ENCODE measurements at regions not wholly inside any gene's neighbourhood (a gene's known extent, or its start where the extent isn't known, plus 50 kb on each side); places are given as distances from the start of the nearest gene placed in this dataset.
"Not testable (repeated sequence)": the region's sequence is repeated elsewhere in the genome, so short reads cannot be mapped to it uniquely, and the experiment has no call there.

DNA sequence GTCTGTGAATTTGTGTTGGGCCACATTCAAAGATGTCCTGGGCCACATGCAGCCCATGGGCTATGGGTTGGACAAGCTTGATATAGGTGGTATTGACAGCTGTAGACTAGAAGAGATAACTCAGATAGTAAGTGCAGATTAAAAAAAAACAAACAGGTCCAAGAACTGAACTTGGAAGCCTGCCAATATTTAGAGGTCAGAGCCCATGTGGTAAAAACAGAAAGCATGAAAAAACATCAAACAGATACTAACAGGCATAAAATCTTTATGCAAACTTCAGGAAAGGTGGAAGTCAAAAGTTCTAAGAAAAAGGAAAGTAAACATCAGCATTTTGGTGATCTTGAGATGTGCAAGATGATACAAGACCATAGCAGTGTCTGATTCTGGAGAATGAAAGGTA is 155.1 kb upstream of the NR4A3 start:
- TF ChIP-seq, protein P1, sequence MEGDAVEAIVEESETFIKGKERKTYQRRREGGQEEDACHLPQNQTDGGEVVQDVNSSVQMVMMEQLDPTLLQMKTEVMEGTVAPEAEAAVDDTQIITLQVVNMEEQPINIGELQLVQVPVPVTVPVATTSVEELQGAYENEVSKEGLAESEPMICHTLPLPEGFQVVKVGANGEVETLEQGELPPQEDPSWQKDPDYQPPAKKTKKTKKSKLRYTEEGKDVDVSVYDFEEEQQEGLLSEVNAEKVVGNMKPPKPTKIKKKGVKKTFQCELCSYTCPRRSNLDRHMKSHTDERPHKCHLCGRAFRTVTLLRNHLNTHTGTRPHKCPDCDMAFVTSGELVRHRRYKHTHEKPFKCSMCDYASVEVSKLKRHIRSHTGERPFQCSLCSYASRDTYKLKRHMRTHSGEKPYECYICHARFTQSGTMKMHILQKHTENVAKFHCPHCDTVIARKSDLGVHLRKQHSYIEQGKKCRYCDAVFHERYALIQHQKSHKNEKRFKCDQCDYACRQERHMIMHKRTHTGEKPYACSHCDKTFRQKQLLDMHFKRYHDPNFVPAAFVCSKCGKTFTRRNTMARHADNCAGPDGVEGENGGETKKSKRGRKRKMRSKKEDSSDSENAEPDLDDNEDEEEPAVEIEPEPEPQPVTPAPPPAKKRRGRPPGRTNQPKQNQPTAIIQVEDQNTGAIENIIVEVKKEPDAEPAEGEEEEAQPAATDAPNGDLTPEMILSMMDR (IDR thresholded peaks at IDR 0.05; ENCODE audit: insufficient read depth, low read length) = no peak
- H3K4me3 ChIP-seq (ENCODE audit: low read depth, low read length) = no peak overlapping the region
- no peak for DNase-seq (ENCODE audit: low read depth)

DNA sequence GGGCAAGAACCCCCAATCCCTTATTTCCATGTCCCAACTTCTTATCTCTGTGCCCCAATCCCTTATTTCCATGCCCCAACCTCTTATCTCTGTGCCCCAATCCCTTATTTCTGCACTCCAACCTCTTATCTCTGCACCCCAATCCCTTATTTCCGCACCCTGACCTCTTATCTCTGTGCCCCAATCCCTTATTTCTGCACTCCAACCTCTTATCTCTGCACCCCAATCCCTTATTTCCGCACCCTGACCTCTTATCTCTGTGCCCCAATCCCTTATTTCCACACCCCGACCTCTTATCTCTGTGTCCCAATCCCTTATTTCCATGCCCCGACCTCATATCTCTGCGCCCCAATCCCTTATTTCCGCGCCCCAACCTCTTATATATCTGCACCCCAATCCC is 150.8 kb upstream of the NR4A3 start:
- not testable (repeated sequence) for DNase-seq (ENCODE audit: low read depth)

DNA sequence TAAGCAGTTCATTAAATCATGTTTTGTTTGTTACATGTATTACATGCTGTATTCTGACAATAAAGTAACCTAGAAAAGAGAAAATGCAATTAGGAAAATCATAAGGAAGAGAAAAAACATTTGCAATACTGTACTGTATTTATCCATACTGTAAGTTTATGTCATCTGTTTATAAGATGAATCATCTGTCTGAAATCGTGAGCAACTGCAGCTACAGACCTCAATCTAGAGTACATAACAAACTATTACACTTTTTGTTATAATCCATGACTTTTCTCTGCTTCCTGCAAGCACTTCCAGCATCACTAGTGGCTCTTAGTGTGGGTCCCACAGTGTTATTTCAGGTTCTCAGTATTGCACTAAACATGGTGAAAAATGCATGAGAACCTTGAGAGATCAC is 144.4 kb upstream of the NR4A3 start:
- H3K4me3 ChIP-seq (ENCODE audit: low read depth, low read length) = no peak overlapping the region
- TF ChIP-seq, protein P1 (IDR thresholded peaks at IDR 0.05; ENCODE audit: insufficient read depth, low read length) = no peak
- DNase-seq (ENCODE audit: low read depth) = no peak

More for the DNA sequence above, 150.8 kb upstream of the NR4A3 start:
- H3K4me3 ChIP-seq (ENCODE audit: low read depth, low read length) = not testable (repeated sequence)

DNA sequence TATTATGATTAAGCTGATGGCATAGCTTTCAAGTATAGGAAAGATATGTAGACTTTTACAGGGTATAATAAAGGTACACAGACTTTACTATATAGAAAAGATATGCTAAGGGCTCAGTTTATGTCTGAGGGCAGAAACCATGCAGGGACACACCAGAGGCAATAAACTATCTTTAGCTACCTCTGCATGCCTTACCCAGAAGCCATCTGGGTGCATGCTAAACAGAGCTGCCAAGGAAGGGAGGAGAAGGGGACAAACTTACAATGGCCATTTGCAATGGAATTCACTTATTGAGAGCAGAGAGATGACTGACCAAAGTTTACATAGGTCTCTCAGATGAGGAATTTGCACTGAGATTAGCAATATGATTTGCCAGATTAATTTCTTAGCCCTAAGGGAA is 143.1 kb upstream of the NR4A3 start:
- no peak for DNase-seq (ENCODE audit: low read depth)
- no peak overlapping the region for H3K4me3 ChIP-seq (ENCODE audit: low read depth, low read length)
- TF ChIP-seq, protein P1 (IDR thresholded peaks at IDR 0.05; ENCODE audit: insufficient read depth, low read length) = no peak

DNA sequence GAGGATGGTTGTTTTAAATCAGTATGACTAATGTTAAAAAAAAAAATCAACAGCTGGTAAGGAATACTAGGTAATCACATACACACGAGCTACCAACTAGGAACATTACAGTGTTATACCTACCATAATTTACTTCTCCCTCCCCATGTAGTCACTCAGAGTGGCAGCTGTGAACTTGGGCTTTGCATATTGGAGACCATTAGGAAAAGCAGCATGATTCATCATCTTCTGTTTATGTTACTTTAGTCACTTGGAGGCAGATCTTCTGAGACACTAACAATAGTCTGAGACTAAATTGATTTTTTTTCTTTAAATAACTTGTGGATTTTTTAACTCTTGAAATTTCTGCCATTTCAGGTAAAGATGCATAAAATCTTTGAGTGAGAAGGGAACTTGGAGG is 141.5 kb upstream of the NR4A3 start:
- peak; percentile 31 for DNase-seq (ENCODE audit: low read depth)
- TF ChIP-seq, protein P1 (IDR thresholded peaks at IDR 0.05; ENCODE audit: insufficient read depth, low read length) = no peak
- no peak overlapping the region for H3K4me3 ChIP-seq (ENCODE audit: low read depth, low read length)

DNA sequence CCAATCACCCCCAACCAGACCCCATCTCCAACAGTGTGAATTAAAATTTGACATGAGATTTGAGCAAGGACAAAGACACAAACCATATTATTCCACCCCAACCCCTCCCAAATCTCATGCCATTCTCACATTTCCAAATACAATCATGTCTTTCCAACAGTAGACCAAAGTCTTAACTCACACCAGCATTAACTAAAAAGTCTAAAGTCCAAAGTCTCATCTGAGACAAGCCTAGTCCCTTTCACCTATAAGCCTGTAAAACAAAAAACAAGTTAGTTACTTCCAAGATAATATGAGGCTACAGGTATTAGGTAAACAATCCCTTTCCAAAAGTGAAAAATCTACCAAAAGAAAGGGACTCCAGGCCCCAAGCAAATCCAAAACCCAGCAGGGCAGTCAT is 140.6 kb upstream of the NR4A3 start:
- TF ChIP-seq, protein P1 (IDR thresholded peaks at IDR 0.05; ENCODE audit: insufficient read depth, low read length) = no peak
- DNase-seq (ENCODE audit: low read depth) = no peak
- no peak overlapping the region for H3K4me3 ChIP-seq (ENCODE audit: low read depth, low read length)

DNA sequence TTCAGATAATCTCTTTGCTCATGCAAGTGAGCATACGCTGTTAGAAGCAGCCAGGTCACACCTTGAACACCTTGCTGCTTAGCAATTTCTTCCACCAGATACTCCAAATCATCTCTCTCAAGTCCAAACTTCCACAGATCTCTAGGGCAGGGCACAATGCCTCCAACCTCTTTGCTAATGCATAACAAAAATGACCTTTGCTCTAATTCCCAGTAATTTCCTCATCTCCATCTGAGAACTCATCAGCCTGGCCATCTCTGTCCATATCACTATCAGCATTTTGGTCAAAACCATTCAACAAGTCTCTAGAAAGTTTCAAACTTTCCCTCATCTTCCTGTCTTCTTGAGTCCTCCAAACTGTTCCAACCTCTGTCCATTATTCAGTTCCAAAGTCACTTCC is 139.3 kb upstream of the NR4A3 start:
- H3K4me3 ChIP-seq (ENCODE audit: low read depth, low read length) = no peak overlapping the region
- TF ChIP-seq, protein P1 (IDR thresholded peaks at IDR 0.05; ENCODE audit: insufficient read depth, low read length) = no peak
- DNase-seq (ENCODE audit: low read depth) = no peak
